Fibroblast of skin of scalp (primary cell): ENCODE measurements at regions not wholly inside any gene's neighbourhood (a gene's known extent, or its start where the extent isn't known, plus 50 kb on each side); places are given as distances from the start of the nearest gene placed in this dataset.

Experiments used
- DNase-seq: peaks from one replicate; pipeline ENCODE4 v3.0.0-alpha.2; 2013

- no peak for DNase-seq
These were observed 102.4 kb upstream of the PRR23E start for GRCh38 chr3:127090218-127091160.

- DNase-seq = no peak
These were observed 101.6 kb upstream of the PRR23E start for GRCh38 chr3:127091376-127091775.

GRCh38 chr3:127092368-127092767, 100.6 kb upstream of the PRR23E start:
- no peak for DNase-seq

GRCh38 chr3:127092776-127093175, 100.2 kb upstream of the PRR23E start:
- no peak for DNase-seq

GRCh38 chr3:127093312-127093711, 99.6 kb upstream of the PRR23E start:
- no peak for DNase-seq

GRCh38 chr3:127095774-127096173, 97.2 kb upstream of the PRR23E start:
- DNase-seq = no peak

- no peak for DNase-seq
These were observed 96.5 kb upstream of the PRR23E start for GRCh38 chr3:127096256-127097071.

- no peak for DNase-seq
These were observed 95.9 kb upstream of the PRR23E start for GRCh38 chr3:127097072-127097405.

- DNase-seq = no peak
These were observed 95.5 kb upstream of the PRR23E start for GRCh38 chr3:127097481-127097880.

GRCh38 chr3:127099982-127100381, 92.9 kb upstream of the PRR23E start:
- no peak for DNase-seq

- no peak for DNase-seq
These were observed 92.2 kb upstream of the PRR23E start for GRCh38 chr3:127100459-127101410.

GRCh38 chr3:127101411-127102187, 91.3 kb upstream of the PRR23E start:
- DNase-seq = no peak

GRCh38 chr3:127102188-127102520, 90.8 kb upstream of the PRR23E start:
- DNase-seq = no peak

GRCh38 chr3:127102587-127102986, 90.3 kb upstream of the PRR23E start:
- no peak for DNase-seq

GRCh38 chr3:127103080-127103479, 89.9 kb upstream of the PRR23E start:
- no peak for DNase-seq

- no peak for DNase-seq
These were observed 88.3 kb upstream of the PRR23E start for GRCh38 chr3:127104586-127104985.

GRCh38 chr3:127105587-127105986, 87.3 kb upstream of the PRR23E start:
- DNase-seq = no peak

GRCh38 chr3:127106053-127106452, 86.9 kb upstream of the PRR23E start:
- DNase-seq = no peak

- no peak for DNase-seq
These were observed 86.5 kb upstream of the PRR23E start for GRCh38 chr3:127106456-127106855.

- DNase-seq = no peak
These were observed 85.9 kb upstream of the PRR23E start for GRCh38 chr3:127107002-127107401.

- DNase-seq = no peak
These were observed 85.2 kb upstream of the PRR23E start for GRCh38 chr3:127107491-127108375.
